Lung (tissue), 11 donors: ENCODE measurements at regions not wholly inside any gene's neighbourhood (a gene's known extent, or its start where the extent isn't known, plus 50 kb on each side); places are given as distances from the start of the nearest gene placed in this dataset.

Experiments used
- ATAC-seq: fragments of 200-7000 bp; cut with Tn5 transposase; one replicate; pipeline ENCODE4 v1.9.1; 2020; ENCODE audit warnings: moderate number of reproducible peaks; ENCODE audit not compliant: insufficient read depth, low FRiP score
- DNase-seq, 3 donors: peaks; one replicate each; pipeline ENCODE4 v3.0.0-alpha.2; 2013 to 2017
- H3K27ac ChIP-seq, 2 donors: one replicate each; pipeline ENCODE4 v1.5.1; 2013; ENCODE audit warnings: mild to moderate bottlenecking in 2 of 2, moderate library complexity in 2 of 2, control low read depth in 1 of 2, inconsistent platforms in 1 of 2, low read depth in 1 of 2, low read length in 1 of 2
- H3K27me3 ChIP-seq, 3 donors: one replicate each; pipeline ENCODE4 v1.5.1; 2013; ENCODE audit warnings: low read length in 2 of 3; ENCODE audit not compliant: control insufficient read depth in 3 of 3, insufficient read depth in 3 of 3
- H3K36me3 ChIP-seq, 4 donors: one replicate each; pipeline ENCODE4 v1.5.1; 2013; ENCODE audit warnings: low read length in 4 of 4, mild to moderate bottlenecking in 1 of 4, moderate library complexity in 1 of 4; ENCODE audit not compliant: control insufficient read depth in 4 of 4, insufficient read depth in 4 of 4
- H3K4me1 ChIP-seq, 5 donors: one replicate each; pipeline ENCODE4 v1.5.1; 2013; ENCODE audit warnings: low read length in 5 of 5, mild to moderate bottlenecking in 2 of 5, moderate library complexity in 1 of 5; ENCODE audit not compliant: control insufficient read depth in 5 of 5, insufficient read depth in 5 of 5
- H3K4me3 ChIP-seq: one replicate; pipeline ENCODE4 v1.5.1; 2013; ENCODE audit warnings: mild to moderate bottlenecking, control low read depth, moderate library complexity
- H3K9ac ChIP-seq, 2 donors: one replicate each; pipeline ENCODE4 v1.5.1; 2013; ENCODE audit warnings: low read length in 2 of 2, control low read depth in 1 of 2; ENCODE audit not compliant: insufficient read depth in 1 of 2
- H3K9me3 ChIP-seq, 4 donors: one replicate each; pipeline ENCODE4 v1.5.1; 2013; ENCODE audit warnings: low read length in 3 of 4, mild to moderate bottlenecking in 1 of 4, moderate library complexity in 1 of 4; ENCODE audit not compliant: control insufficient read depth in 4 of 4, insufficient read depth in 3 of 4
- CTCF ChIP-seq: IDR thresholded peaks from 2 replicates; pipeline ENCODE4 v1.5.1; 2012; ENCODE audit warnings: mild to moderate bottlenecking; ENCODE audit errors: control extremely low read depth, extremely low read depth
- WGBS, 2 donors: extraction: QIAGEN DNeasy Blood & Tissue Kit; methylation state at CpG; one replicate each; pipeline ENCODE4 v1.1.7; 2013; 5-methylcytosine and 5-hydroxymethylcytosine counted together
- donor health status: control.
- donor health status: control.
- donor health status: Bipolar disorder and iron deficiency.
- donor health status: healthy.
- donor health status: DM: yes; HTN: yes; CAD: no.

GRCh38 chr2:105592288-105592687 lies 152.4 kb upstream of the NCK2 start:
- Histone ChIP-seq H3K27me3 (no peaks in the 10 kb centered on the region), H3K4me3 (no peak overlapping the region), H3K9ac (no peak overlapping the region), H3K36me3 (no peaks in the 10 kb centered on the region), H3K4me1 (peaks cover 0 to 3% (median 0%) of the 10 kb centered on the region in 5 donors), H3K27ac (no peak overlapping the region), H3K9me3 (peaks cover 0 to 3% (median 1%) of the 10 kb centered on the region in 4 donors)
- ATAC-seq, result no peak
- no peak for DNase-seq
- TF ChIP-seq CTCF, result no peak
- 89 to 90% methylated on average over 6 of the region's 6 CpGs for WGBS, 2 donors

GRCh38 chr2:105590780-105591660 lies 153.7 kb upstream of the NCK2 start:
- Histone ChIP-seq H3K4me3 (no peak overlapping the region), H3K4me1 (peaks cover 0 to 1% (median 0%) of the 10 kb centered on the region in 5 donors), H3K36me3 (no peaks in the 10 kb centered on the region), H3K27me3 (no peaks in the 10 kb centered on the region), H3K27ac (no peak overlapping the region), H3K9ac (no peak overlapping the region), H3K9me3 (peaks cover 0 to 3% (median 1%) of the 10 kb centered on the region in 4 donors)
- 73 to 89% methylated on average over 8 of the region's 8 CpGs for WGBS, 2 donors
- DNase-seq (no peak), ATAC-seq (no peak)
- TF ChIP-seq CTCF, result no peak

GRCh38 chr2:105588581-105588980 lies 156.1 kb upstream of the NCK2 start:
- TF ChIP-seq CTCF, result no peak
- 93 to 96% methylated on average over 5 of the region's 5 CpGs for WGBS, 2 donors
- peaks cover 0 to 3% (median 1%) of the 10 kb centered on the region in 4 donors for H3K9me3 ChIP-seq
- no peak overlapping the region for H3K27ac ChIP-seq
- no peak overlapping the region for H3K9ac ChIP-seq
- no peaks in the 10 kb centered on the region for H3K4me1 ChIP-seq
- no peaks in the 10 kb centered on the region for H3K36me3 ChIP-seq
- H3K4me3 ChIP-seq, result no peak overlapping the region
- no peaks in the 10 kb centered on the region for H3K27me3 ChIP-seq
- ATAC-seq (no peak), DNase-seq (no peak)
